Activated CD4-positive, alpha-beta memory T cell treated with anti-CD3 and anti-CD28 coated beads for 36 hours (primary cell): ENCODE measurements at regions not wholly inside any gene's neighbourhood (a gene's known extent, or its start where the extent isn't known, plus 50 kb on each side); places are given as distances from the start of the nearest gene placed in this dataset.

Source experiments
- CTCF ChIA-PET: fragments of 350-600 bp; sonication (Branson Sonifier 250); formaldehyde crosslinking; loops from one replicate; lab custom pipeline; 2021; ENCODE audit warnings: antibody characterized with exemption, inconsistent platforms; lab: Charles Lee
- POLR2A ChIA-PET: fragments of 350-600 bp; sonication (Branson Sonifier 250); formaldehyde crosslinking; loops from one replicate; lab custom pipeline; 2021; ENCODE audit warnings: antibody characterized with exemption; lab: Charles Lee
- DNase-seq: peaks from one replicate; pipeline ENCODE4 v3.0.0-alpha.2; 2020
- H3K27ac Mint-ChIP-seq: one replicate; pipeline ENCODE4 v1.8.0; 2021; ENCODE audit warnings: mixed read lengths
- H3K27me3 Mint-ChIP-seq: one replicate; pipeline ENCODE4 v1.8.0; 2021; ENCODE audit warnings: mixed read lengths
- H3K36me3 Mint-ChIP-seq: one replicate; pipeline ENCODE4 v1.8.0; 2021; ENCODE audit warnings: mixed read lengths
- H3K4me1 Mint-ChIP-seq: one replicate; pipeline ENCODE4 v1.8.0; 2021; ENCODE audit warnings: low read depth, mixed read lengths
- H3K4me3 Mint-ChIP-seq: one replicate; pipeline ENCODE4 v1.8.0; 2021; ENCODE audit warnings: mild to moderate bottlenecking, mixed read lengths
- H3K9me3 Mint-ChIP-seq: one replicate; pipeline ENCODE4 v1.8.0; 2021; ENCODE audit warnings: mixed read lengths
- intact Hi-C: fragments of 100-400 bp; cut with micrococcal nuclease; formaldehyde crosslinking; loops from one replicate; pipeline ENCODE4 v1.15.1; 2023

DNA sequence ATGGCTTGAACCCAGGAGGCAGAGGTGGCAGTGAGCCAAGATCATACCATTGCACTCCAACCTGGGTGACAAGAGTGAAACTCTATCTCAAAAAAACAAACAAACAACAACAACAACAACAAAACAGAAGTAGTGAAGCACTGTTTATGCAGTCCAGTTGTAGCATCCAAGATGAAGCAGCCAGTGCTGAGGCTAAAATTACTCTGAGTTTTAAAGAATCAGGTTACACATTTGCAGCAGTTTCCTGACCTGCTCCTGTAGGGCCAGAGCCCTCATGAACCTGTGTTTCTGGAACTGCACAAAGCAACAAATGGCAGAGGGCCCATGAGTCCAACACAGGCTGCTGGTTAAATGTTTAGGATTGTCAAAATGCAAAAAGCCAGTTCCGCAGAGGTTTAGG lies 499.5 kb upstream of the PSMD7 start:
- H3K36me3 Mint-ChIP-seq, result no peaks in the 10 kb centered on the region
- DNase-seq, result no peak
- intact Hi-C loops, result no loop called here
- H3K27me3 Mint-ChIP-seq, result no peaks in the 10 kb centered on the region
- H3K27ac Mint-ChIP-seq, result no peak overlapping the region
- H3K4me3 Mint-ChIP-seq, result no peak overlapping the region
- ChIA-PET CTCF (no interaction called here), POLR2A (no interaction called here)
- H3K4me1 Mint-ChIP-seq, result no peaks in the 10 kb centered on the region
- no peaks in the 10 kb centered on the region for H3K9me3 Mint-ChIP-seq

DNA sequence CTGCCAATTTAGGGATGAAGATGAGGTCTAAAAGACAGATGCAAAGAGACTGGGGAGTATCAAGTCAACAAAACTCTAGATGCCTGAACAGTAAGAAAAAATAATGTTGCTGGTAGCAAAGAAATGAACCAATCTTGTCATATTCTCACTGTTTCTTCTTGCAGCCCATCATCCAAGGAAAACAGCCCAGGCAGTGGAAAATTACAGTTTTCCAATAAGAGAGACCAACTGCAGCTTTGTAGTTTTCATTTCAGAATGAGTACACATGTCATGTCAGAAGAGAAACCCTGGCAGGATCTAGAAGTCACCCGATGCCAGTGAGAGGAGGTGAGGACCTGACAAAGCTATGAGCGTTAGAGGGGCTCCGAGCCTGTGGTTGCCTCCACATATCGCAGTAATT lies 500.4 kb upstream of the PSMD7 start:
- intact Hi-C loops, result no loop called here
- Mint-ChIP-seq H3K4me3 (no peak overlapping the region), H3K36me3 (no peaks in the 10 kb centered on the region), H3K27ac (no peak overlapping the region), H3K9me3 (no peaks in the 10 kb centered on the region), H3K4me1 (no peaks in the 10 kb centered on the region), H3K27me3 (no peaks in the 10 kb centered on the region)
- DNase-seq, result no peak
- ChIA-PET POLR2A (no interaction called here), CTCF (no interaction called here)

DNA sequence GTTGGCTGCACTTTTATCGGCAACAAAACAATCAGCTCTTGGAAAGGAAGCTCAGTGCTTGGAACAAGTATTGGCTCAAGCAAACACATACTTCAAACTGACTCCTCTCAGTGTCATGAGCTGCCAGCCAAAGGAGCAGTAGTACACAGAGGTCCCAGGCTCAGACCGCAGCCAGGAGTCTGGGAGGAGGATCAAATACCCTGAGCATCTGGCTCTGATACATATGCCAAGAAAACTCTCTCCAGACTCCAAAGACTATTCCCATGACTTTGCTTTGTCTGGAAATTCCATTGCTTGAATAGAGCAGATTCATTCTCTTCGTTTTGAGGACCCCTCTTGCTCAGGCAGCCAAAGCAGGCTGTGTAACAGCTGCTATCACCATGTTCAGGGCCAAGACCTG lies 501.6 kb upstream of the PSMD7 start:
- ChIA-PET CTCF (no interaction called here), POLR2A (no interaction called here)
- Mint-ChIP-seq H3K9me3 (no peaks in the 10 kb centered on the region), H3K27me3 (no peaks in the 10 kb centered on the region), H3K27ac (no peak overlapping the region), H3K4me3 (no peak overlapping the region), H3K4me1 (no peaks in the 10 kb centered on the region), H3K36me3 (no peaks in the 10 kb centered on the region)
- no peak for DNase-seq
- intact Hi-C loops, result no loop called here

DNA sequence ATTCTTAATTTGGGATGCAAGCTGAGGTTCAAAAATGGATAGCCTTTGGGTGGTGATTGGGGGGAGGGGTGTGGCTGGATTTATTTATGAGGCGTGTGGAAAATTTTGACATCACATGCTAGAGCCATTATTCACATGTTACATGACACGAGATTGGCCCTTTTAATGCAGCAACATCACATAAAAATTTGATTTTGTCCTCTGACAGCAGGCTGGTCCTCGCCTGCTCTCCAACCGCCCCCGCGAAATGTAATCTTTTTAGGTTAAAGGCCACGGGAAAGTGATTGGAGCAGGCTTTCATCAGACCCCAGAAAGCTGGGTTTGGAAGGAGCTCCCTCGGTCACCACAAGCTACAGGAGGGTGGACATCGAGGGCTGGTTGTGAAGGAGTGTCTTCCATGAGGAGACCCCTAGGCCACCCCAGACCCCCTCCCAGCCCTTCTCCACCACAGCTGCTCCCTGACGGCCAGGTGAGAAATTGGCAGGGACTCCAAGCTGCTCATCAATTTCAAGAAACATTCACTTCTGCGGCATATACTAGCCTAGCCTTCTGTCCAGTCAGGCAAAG lies 502.7 kb upstream of the PSMD7 start:
- POLR2A ChIA-PET, result no interaction called here
- H3K36me3 Mint-ChIP-seq, result no peaks in the 10 kb centered on the region
- no peak overlapping the region for H3K4me3 Mint-ChIP-seq
- H3K27me3 Mint-ChIP-seq, result no peaks in the 10 kb centered on the region
- no peak overlapping the region for H3K27ac Mint-ChIP-seq
- no peak for DNase-seq
- CTCF ChIA-PET, result no interaction called here
- H3K9me3 Mint-ChIP-seq, result no peaks in the 10 kb centered on the region
- H3K4me1 Mint-ChIP-seq, result no peaks in the 10 kb centered on the region
- intact Hi-C loops, result no loop called here

DNA sequence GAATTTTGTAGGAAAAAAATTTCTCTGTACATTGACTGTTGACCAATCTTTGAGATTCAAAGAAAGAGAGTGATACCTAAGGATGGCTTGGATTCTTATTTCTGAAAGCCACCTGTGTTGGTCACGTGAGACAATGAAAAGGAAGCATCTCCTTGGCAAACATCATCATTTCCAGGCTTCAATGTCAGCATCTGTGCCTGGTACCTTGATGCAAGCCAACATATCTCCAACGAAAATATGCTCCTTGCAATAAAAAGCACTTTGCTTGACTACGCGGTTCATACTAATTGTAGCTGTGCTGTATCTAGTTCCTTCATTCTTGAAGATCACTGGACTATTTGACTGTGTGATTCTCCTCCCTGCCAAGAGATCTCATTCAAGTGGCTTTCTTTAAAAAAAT lies 503.4 kb upstream of the PSMD7 start:
- Mint-ChIP-seq H3K36me3 (no peaks in the 10 kb centered on the region), H3K4me3 (no peak overlapping the region), H3K4me1 (no peaks in the 10 kb centered on the region), H3K27ac (no peak overlapping the region), H3K9me3 (peaks cover 2% of the 10 kb centered on the region), H3K27me3 (no peaks in the 10 kb centered on the region)
- DNase-seq, result no peak
- intact Hi-C loops, result no loop called here
- ChIA-PET CTCF (no interaction called here), POLR2A (no interaction called here)

DNA sequence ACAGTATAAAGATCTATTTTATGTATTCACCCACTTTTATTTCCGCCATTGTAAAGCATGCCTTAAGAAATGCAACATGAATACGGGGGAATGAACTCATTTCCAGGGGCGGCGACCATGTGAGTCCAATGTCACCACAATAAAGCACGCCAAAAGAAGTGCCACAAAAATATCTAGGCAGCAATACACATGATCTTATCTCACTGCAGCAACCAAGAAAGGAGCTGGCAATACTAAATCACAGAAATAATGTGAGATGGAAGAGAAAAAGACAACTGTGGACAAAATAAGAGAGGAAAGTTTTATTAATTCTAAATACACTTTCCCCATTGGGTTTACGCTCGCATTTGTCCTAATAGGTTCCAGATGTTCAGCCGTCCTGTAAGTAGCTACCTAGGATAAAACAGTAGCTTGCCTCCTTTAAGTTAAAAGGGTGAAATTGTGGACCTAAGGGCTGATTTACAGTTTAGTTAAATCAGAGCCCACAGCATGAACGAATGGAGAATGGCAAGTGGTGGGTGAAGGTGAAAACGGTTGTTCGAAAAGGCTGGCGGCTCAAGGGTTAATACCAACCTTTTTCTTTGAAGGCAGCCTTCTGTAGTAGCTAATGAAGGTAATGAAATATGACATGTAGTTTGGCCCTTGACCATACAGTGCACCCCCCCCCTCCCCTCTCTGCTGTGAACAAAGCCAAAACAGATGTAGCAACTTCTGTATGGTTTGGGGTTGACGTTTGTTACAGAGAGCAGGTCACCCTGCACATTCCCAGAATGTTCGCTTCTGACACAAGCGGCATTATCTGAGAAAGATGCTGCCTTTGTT lies 504.2 kb upstream of the PSMD7 start:
- intact Hi-C loops, result no loop called here
- no peaks in the 10 kb centered on the region for H3K4me1 Mint-ChIP-seq
- no peaks in the 10 kb centered on the region for H3K27me3 Mint-ChIP-seq
- H3K27ac Mint-ChIP-seq, result no peak overlapping the region
- peaks cover 4% of the 10 kb centered on the region for H3K9me3 Mint-ChIP-seq
- H3K4me3 Mint-ChIP-seq, result no peak overlapping the region
- CTCF ChIA-PET, result no interaction called here
- POLR2A ChIA-PET, result no interaction called here
- no peaks in the 10 kb centered on the region for H3K36me3 Mint-ChIP-seq
- DNase-seq, result no peak

DNA sequence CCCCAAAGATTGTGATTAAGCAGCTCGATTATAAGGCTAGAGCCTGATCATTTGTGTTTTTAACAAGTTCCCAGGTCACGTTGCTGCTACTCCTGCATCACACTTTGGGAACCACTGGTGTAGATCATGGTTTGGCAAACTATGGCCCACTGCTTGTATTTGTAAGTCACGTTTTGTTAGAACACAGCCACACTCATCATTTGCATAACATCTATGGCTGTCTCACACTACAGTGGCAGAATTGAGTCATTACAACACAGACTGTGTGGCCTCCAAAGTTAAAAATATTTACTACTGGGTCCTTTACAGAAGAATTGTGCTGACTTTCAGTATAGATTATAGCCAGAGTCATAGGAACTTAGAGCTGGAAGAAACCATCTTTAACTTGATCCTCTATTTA lies 515.3 kb upstream of the PSMD7 start:
- ChIA-PET CTCF (no interaction called here), POLR2A (no interaction called here)
- Mint-ChIP-seq H3K9me3 (peaks cover 24% of the 10 kb centered on the region), H3K27ac (no peak overlapping the region), H3K4me3 (no peak overlapping the region), H3K27me3 (no peaks in the 10 kb centered on the region), H3K4me1 (no peaks in the 10 kb centered on the region), H3K36me3 (no peaks in the 10 kb centered on the region)
- intact Hi-C loops, result no loop called here
- DNase-seq, result no peak

DNA sequence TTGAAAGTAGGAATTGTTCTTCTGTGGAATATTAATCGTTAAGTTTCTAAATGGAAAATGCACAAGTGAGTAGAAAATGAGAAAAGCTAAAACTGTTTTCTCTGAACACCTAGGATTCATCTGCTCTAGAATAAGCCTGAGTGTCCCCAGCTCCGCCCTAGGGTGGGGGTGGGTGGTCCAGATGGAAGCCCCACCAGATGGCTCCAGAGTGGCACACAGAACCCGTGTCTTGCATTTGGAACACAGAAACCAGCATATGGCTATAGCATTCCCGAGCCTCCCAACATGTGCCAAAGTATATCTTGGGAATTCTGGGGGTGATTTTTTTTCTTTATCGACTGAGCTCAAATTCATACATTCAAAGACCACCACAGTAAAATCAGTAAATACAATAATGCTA lies 517.7 kb upstream of the PSMD7 start:
- no peak for DNase-seq
- Mint-ChIP-seq H3K27me3 (no peaks in the 10 kb centered on the region), H3K36me3 (no peaks in the 10 kb centered on the region), H3K27ac (no peak overlapping the region), H3K4me3 (no peak overlapping the region), H3K4me1 (no peaks in the 10 kb centered on the region), H3K9me3 (peaks cover 5% of the 10 kb centered on the region)
- ChIA-PET CTCF (no interaction called here), POLR2A (no interaction called here)
- intact Hi-C loops, result no loop called here

DNA sequence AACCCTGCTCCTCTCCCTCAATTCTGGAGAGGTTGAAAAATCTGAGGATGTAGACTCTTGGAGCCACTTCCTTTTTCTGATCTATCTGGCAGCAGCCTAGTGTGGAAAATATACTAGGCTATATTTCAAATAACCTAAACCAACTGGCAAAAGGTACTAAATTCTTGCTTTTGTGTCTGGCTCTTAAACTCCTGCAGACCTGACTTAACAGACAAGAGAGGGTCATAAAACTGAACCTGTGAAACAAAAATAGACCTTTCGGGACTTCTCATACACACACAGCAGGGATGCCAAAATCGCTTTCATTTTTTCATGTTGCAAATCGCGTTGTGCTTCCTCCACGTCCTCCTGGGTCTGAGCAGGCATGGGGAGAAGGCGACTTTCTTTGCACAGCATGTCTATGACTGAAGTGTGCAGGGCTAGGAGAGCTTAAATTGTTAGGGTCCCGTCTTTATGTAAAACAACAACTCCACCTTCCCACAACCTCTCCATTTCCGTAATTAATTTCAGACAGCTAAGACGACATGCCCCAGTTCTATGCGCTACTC lies 520.7 kb upstream of the PSMD7 start:
- no peaks in the 10 kb centered on the region for H3K27me3 Mint-ChIP-seq
- no peak for DNase-seq

DNA sequence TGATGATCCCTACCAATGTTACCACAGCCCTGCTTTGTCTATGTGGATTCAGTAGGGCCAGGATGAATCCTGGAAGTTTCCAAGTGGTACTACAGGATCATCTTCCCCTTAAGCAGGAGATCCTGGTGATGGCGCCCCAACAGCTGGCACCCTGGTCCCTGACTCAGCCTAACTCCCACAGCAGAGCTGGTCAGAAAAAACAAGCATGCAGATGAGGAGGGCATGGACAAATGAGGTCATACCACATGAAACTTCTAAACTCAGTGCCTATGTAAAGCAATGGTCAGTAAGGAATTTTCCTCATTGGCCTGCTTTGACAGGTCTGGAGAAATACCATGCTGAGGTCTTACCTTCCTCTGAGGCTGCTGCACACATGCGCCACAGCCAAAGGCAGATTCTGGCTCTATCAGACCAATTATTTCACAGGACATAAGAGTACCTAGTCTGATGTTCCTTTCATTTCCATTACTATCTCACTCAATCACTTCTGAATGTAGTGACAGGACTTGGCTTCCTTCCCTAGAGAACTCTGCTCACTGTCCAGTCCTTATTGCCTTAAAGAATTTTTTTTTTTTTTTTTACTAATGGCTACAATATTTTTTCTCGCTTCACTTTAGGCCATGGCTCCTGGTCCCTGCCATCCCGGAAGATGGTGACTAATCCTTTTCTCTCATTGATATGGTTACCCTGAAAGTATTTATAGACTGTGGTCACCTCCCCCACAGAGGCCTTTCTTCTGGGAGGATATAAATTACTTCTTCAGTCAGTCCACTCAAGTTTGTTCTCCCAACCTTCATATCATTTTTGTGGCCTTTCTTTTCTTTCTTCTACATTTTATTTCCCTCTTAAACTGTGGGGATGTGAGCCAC lies 525.2 kb upstream of the PSMD7 start:
- ChIA-PET POLR2A (no interaction called here), CTCF (no interaction called here)
- Mint-ChIP-seq H3K4me1 (no peaks in the 10 kb centered on the region), H3K4me3 (no peak overlapping the region), H3K36me3 (no peaks in the 10 kb centered on the region), H3K27ac (no peak overlapping the region), H3K9me3 (no peaks in the 10 kb centered on the region), H3K27me3 (no peaks in the 10 kb centered on the region)
- DNase-seq, result no peak
- intact Hi-C loops, result no loop called here

More for the DNA sequence above, 520.7 kb upstream of the PSMD7 start:
- no peaks in the 10 kb centered on the region for H3K9me3 Mint-ChIP-seq
- no peaks in the 10 kb centered on the region for H3K36me3 Mint-ChIP-seq
- intact Hi-C loops, result no loop called here
- POLR2A ChIA-PET, result no interaction called here
- no peak overlapping the region for H3K4me3 Mint-ChIP-seq
- no peak overlapping the region for H3K27ac Mint-ChIP-seq
- CTCF ChIA-PET, result no interaction called here
- no peaks in the 10 kb centered on the region for H3K4me1 Mint-ChIP-seq

DNA sequence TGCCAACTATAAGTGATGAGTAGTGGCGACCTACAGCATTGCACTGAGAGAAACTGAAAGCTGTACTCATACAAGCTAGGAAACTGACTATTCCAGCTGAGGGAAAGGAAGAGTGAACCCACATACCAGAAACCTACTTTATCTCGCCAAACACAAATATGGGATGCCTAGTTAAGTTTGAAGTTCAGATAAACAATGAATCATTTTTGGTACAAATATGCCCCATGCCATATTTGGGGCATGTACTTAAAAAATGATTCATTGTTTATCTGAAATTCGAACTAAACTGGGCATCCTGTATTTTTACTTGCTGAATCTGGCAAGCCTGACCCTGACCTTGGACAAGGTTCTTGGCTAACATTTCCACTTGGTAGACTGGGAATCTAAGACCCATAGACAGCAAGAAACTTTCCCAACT lies 527.8 kb upstream of the PSMD7 start:
- Mint-ChIP-seq H3K4me3 (no peak overlapping the region), H3K9me3 (no peaks in the 10 kb centered on the region), H3K36me3 (no peaks in the 10 kb centered on the region), H3K27ac (no peak overlapping the region), H3K4me1 (no peaks in the 10 kb centered on the region), H3K27me3 (no peaks in the 10 kb centered on the region)
- POLR2A ChIA-PET, result no interaction called here
- intact Hi-C loops, result no loop called here
- DNase-seq, result no peak
- CTCF ChIA-PET, result no interaction called here

DNA sequence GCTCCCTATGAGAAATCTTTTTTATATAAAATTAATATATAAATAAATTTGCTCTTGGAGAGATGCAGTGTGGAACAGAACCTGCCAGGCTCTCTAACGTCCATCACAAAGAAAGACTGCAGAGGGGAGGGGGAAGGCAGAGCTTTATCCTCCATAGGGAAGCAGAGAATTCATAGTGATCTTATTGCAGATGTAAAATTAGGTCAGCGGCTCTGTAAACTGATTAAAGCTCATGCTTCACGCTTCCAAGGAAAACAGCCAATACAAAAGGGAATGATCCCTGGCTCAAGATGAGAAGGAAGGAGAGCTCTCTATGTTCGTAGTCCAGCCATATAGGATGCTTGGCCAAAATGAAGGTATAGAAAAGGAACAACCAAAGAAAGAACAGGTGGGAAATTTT lies 532.3 kb upstream of the PSMD7 start:
- Mint-ChIP-seq H3K27ac (no peak overlapping the region), H3K4me3 (no peak overlapping the region), H3K9me3 (peaks cover 4% of the 10 kb centered on the region), H3K4me1 (no peaks in the 10 kb centered on the region), H3K27me3 (no peaks in the 10 kb centered on the region), H3K36me3 (no peaks in the 10 kb centered on the region)
- intact Hi-C loops, result no loop called here
- no peak for DNase-seq
- ChIA-PET POLR2A (no interaction called here), CTCF (no interaction called here)
